ENCODE measurements at regions not wholly inside any gene's neighbourhood (a gene's known extent, or its start where the extent isn't known, plus 50 kb on each side); places are given as distances from the start of the nearest gene placed in this dataset.

- Mint-ChIP-seq H3K27ac (no peak overlapping the region), H3K4me1 (ENCODE audit: low read depth) (no peaks in the 10 kb centered on the region), H3K9me3 (no peaks in the 10 kb centered on the region), H3K27me3 (ENCODE audit: low read depth) (no peaks in the 10 kb centered on the region), H3K4me3 (no peak overlapping the region), H3K36me3 (ENCODE audit: low read depth) (no peaks in the 10 kb centered on the region)
- DNase-seq (ENCODE audit: low spot score) = no peak
Measured at GRCh38 chr18:986051-986450, 81.4 kb downstream of the ADCYAP1 start.

- H3K27me3 Mint-ChIP-seq (ENCODE audit: low read depth) = no peaks in the 10 kb centered on the region
- DNase-seq (ENCODE audit: low spot score) = no peak
- no peak overlapping the region for H3K27ac Mint-ChIP-seq
Measured at GRCh38 chr18:986552-986951, 81.9 kb downstream of the ADCYAP1 start.

GRCh38 chr18:987325-988186, 82.9 kb downstream of the ADCYAP1 start:
- Mint-ChIP-seq H3K9me3 (no peaks in the 10 kb centered on the region), H3K36me3 (ENCODE audit: low read depth) (no peaks in the 10 kb centered on the region), H3K27me3 (ENCODE audit: low read depth) (no peaks in the 10 kb centered on the region), H3K4me3 (no peak overlapping the region), H3K4me1 (ENCODE audit: low read depth) (no peaks in the 10 kb centered on the region), H3K27ac (no peak overlapping the region)
- DNase-seq (ENCODE audit: low spot score) = no peak

More at GRCh38 chr18:986552-986951, 81.9 kb downstream of the ADCYAP1 start:
- Mint-ChIP-seq H3K36me3 (ENCODE audit: low read depth) (no peaks in the 10 kb centered on the region), H3K4me3 (no peak overlapping the region), H3K9me3 (no peaks in the 10 kb centered on the region), H3K4me1 (ENCODE audit: low read depth) (no peaks in the 10 kb centered on the region)

- no peaks in the 10 kb centered on the region for H3K4me1 Mint-ChIP-seq (ENCODE audit: low read depth)
- DNase-seq (ENCODE audit: low spot score) = no peak
- H3K9me3 Mint-ChIP-seq = peaks cover 9% of the 10 kb centered on the region
- no peak overlapping the region for H3K27ac Mint-ChIP-seq
- no peak overlapping the region for H3K4me3 Mint-ChIP-seq
- no peaks in the 10 kb centered on the region for H3K36me3 Mint-ChIP-seq (ENCODE audit: low read depth)
- H3K27me3 Mint-ChIP-seq (ENCODE audit: low read depth) = no peaks in the 10 kb centered on the region
Measured at GRCh38 chr18:989425-989824, 84.8 kb downstream of the ADCYAP1 start.

- no peaks in the 10 kb centered on the region for H3K36me3 Mint-ChIP-seq (ENCODE audit: low read depth)
Measured at GRCh38 chr18:990197-990596, 85.5 kb downstream of the ADCYAP1 start.

GRCh38 chr18:991441-991840, 86.8 kb downstream of the ADCYAP1 start:
- Mint-ChIP-seq H3K9me3 (peaks cover 12% of the 10 kb centered on the region), H3K4me3 (no peak overlapping the region), H3K4me1 (ENCODE audit: low read depth) (no peaks in the 10 kb centered on the region), H3K36me3 (ENCODE audit: low read depth) (no peaks in the 10 kb centered on the region), H3K27me3 (ENCODE audit: low read depth) (no peaks in the 10 kb centered on the region), H3K27ac (no peak overlapping the region)
- no peak for DNase-seq (ENCODE audit: low spot score)

More at GRCh38 chr18:990197-990596, 85.5 kb downstream of the ADCYAP1 start:
- Mint-ChIP-seq H3K4me1 (ENCODE audit: low read depth) (no peaks in the 10 kb centered on the region), H3K4me3 (no peak overlapping the region), H3K9me3 (peaks cover 12% of the 10 kb centered on the region), H3K27ac (no peak overlapping the region), H3K27me3 (ENCODE audit: low read depth) (no peaks in the 10 kb centered on the region)
- no peak for DNase-seq (ENCODE audit: low spot score)

GRCh38 chr18:993560-993959, 88.9 kb downstream of the ADCYAP1 start:
- Mint-ChIP-seq H3K27ac (no peak overlapping the region), H3K4me3 (no peak overlapping the region), H3K27me3 (ENCODE audit: low read depth) (no peaks in the 10 kb centered on the region), H3K4me1 (ENCODE audit: low read depth) (no peaks in the 10 kb centered on the region), H3K9me3 (peaks cover 16% of the 10 kb centered on the region), H3K36me3 (ENCODE audit: low read depth) (no peaks in the 10 kb centered on the region)
- no peak for DNase-seq (ENCODE audit: low spot score)

- DNase-seq (ENCODE audit: low spot score) = no peak
- H3K9me3 Mint-ChIP-seq = peaks cover 16% of the 10 kb centered on the region
- H3K27ac Mint-ChIP-seq = no peak overlapping the region
- no peak overlapping the region for H3K4me3 Mint-ChIP-seq
- no peaks in the 10 kb centered on the region for H3K27me3 Mint-ChIP-seq (ENCODE audit: low read depth)
- H3K36me3 Mint-ChIP-seq (ENCODE audit: low read depth) = no peaks in the 10 kb centered on the region
- no peaks in the 10 kb centered on the region for H3K4me1 Mint-ChIP-seq (ENCODE audit: low read depth)
Measured at GRCh38 chr18:995629-996028, 91.0 kb downstream of the ADCYAP1 start.

- Mint-ChIP-seq H3K27ac (no peak overlapping the region), H3K36me3 (ENCODE audit: low read depth) (no peaks in the 10 kb centered on the region), H3K4me1 (ENCODE audit: low read depth) (no peaks in the 10 kb centered on the region), H3K4me3 (no peak overlapping the region), H3K27me3 (ENCODE audit: low read depth) (no peaks in the 10 kb centered on the region), H3K9me3 (peaks cover 16% of the 10 kb centered on the region)
- DNase-seq (ENCODE audit: low spot score) = no peak
Measured at GRCh38 chr18:997499-997898, 92.8 kb downstream of the ADCYAP1 start.

- H3K27me3 Mint-ChIP-seq (ENCODE audit: low read depth) = no peaks in the 10 kb centered on the region
- H3K36me3 Mint-ChIP-seq (ENCODE audit: low read depth) = no peaks in the 10 kb centered on the region
- H3K4me3 Mint-ChIP-seq = no peak overlapping the region
- DNase-seq (ENCODE audit: low spot score) = no peak
- no peaks in the 10 kb centered on the region for H3K4me1 Mint-ChIP-seq (ENCODE audit: low read depth)
- peaks cover 12% of the 10 kb centered on the region for H3K9me3 Mint-ChIP-seq
- no peak overlapping the region for H3K27ac Mint-ChIP-seq
Measured at GRCh38 chr18:998936-999335, 94.3 kb downstream of the ADCYAP1 start.

- H3K9me3 Mint-ChIP-seq = no peaks in the 10 kb centered on the region
Measured at GRCh38 chr18:1002653-1003178, 98.0 kb downstream of the ADCYAP1 start.

GRCh38 chr18:1003499-1003898, 98.8 kb downstream of the ADCYAP1 start:
- Mint-ChIP-seq H3K36me3 (ENCODE audit: low read depth) (no peaks in the 10 kb centered on the region), H3K27me3 (ENCODE audit: low read depth) (no peaks in the 10 kb centered on the region), H3K9me3 (no peaks in the 10 kb centered on the region), H3K27ac (no peak overlapping the region), H3K4me3 (no peak overlapping the region), H3K4me1 (ENCODE audit: low read depth) (no peaks in the 10 kb centered on the region)
- no peak for DNase-seq (ENCODE audit: low spot score)

More at GRCh38 chr18:1002653-1003178, 98.0 kb downstream of the ADCYAP1 start:
- no peaks in the 10 kb centered on the region for H3K4me1 Mint-ChIP-seq (ENCODE audit: low read depth)
- H3K4me3 Mint-ChIP-seq = no peak overlapping the region
- H3K27me3 Mint-ChIP-seq (ENCODE audit: low read depth) = no peaks in the 10 kb centered on the region
- DNase-seq (ENCODE audit: low spot score) = no peak
- H3K36me3 Mint-ChIP-seq (ENCODE audit: low read depth) = no peaks in the 10 kb centered on the region
- H3K27ac Mint-ChIP-seq = no peak overlapping the region

GRCh38 chr18:1006304-1006703, 101.6 kb downstream of the ADCYAP1 start:
- Mint-ChIP-seq H3K4me1 (ENCODE audit: low read depth) (no peaks in the 10 kb centered on the region), H3K9me3 (no peaks in the 10 kb centered on the region), H3K27me3 (ENCODE audit: low read depth) (no peaks in the 10 kb centered on the region), H3K36me3 (ENCODE audit: low read depth) (no peaks in the 10 kb centered on the region), H3K4me3 (no peak overlapping the region), H3K27ac (no peak overlapping the region)
- no peak for DNase-seq (ENCODE audit: low spot score)

- no peaks in the 10 kb centered on the region for H3K9me3 Mint-ChIP-seq
- DNase-seq (ENCODE audit: low spot score) = no peak
- no peak overlapping the region for H3K4me3 Mint-ChIP-seq
- H3K27ac Mint-ChIP-seq = no peak overlapping the region
- no peaks in the 10 kb centered on the region for H3K4me1 Mint-ChIP-seq (ENCODE audit: low read depth)
- H3K27me3 Mint-ChIP-seq (ENCODE audit: low read depth) = no peaks in the 10 kb centered on the region
- no peaks in the 10 kb centered on the region for H3K36me3 Mint-ChIP-seq (ENCODE audit: low read depth)
Measured at GRCh38 chr18:1006965-1007364, 102.3 kb downstream of the ADCYAP1 start.
